22Rv1 (cell line): ENCODE measurements at regions not wholly inside any gene's neighbourhood (a gene's known extent, or its start where the extent isn't known, plus 50 kb on each side); places are given as distances from the start of the nearest gene placed in this dataset.
"Not testable (repeated sequence)": the region's sequence is repeated elsewhere in the genome, so short reads cannot be mapped to it uniquely, and the experiment has no call there.

ENCODE experiments used
- H3K27ac ChIP-seq: fragments of 450-650 bp; 2 replicates; pipeline ENCODE4 v1.5.1; 2017
- ZFX ChIP-seq: fragments of 450-650 bp; IDR thresholded peaks from 2 replicates; pipeline ENCODE4 v1.6.1; 2017; ENCODE audit warnings: antibody characterized with exemption, borderline replicate concordance
- TF ChIP-seq, protein P1 (sequence below): fragments of 450-650 bp; IDR thresholded peaks from 2 replicates; pipeline ENCODE4 v1.5.1; 2017; ENCODE audit warnings: mild to moderate bottlenecking

DNA sequence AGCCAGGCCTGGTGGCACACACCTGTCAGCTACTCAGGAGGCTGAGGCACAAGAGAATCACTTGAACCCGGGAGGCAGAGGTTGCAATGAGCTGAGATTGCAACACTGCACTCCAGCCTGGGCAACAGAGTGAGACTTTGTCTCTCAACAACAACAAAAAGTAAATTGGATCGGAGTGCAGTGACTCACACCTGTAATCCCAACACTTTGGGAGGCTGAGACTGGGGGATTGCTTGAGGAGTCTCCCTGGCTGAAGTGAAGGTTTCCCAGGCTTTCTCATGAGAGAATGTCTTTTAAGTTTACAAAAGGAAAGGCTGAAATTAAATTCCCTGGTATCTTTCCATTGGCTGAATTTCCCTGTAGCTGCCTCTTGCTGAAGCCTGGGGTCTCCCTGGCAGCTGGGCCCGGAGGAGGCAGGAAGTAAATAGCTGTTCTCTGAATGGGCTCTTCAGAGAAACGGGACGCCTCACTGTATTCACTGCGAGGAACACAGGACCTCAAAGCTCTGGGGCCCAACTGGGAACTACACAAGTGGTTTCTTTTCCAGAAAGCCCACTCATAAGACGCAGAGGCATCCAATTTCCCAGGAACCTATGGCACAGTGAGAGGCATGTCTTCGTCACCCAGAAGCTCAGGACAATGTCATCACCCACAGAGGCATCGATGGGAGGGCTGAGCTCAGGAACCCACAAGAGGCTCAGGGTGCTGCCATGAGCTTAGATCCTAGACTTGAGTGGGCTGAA lies 77.4 kb upstream of the SMURF2 start:
- no peak overlapping the region for H3K27ac ChIP-seq
- TF ChIP-seq, protein P1, sequence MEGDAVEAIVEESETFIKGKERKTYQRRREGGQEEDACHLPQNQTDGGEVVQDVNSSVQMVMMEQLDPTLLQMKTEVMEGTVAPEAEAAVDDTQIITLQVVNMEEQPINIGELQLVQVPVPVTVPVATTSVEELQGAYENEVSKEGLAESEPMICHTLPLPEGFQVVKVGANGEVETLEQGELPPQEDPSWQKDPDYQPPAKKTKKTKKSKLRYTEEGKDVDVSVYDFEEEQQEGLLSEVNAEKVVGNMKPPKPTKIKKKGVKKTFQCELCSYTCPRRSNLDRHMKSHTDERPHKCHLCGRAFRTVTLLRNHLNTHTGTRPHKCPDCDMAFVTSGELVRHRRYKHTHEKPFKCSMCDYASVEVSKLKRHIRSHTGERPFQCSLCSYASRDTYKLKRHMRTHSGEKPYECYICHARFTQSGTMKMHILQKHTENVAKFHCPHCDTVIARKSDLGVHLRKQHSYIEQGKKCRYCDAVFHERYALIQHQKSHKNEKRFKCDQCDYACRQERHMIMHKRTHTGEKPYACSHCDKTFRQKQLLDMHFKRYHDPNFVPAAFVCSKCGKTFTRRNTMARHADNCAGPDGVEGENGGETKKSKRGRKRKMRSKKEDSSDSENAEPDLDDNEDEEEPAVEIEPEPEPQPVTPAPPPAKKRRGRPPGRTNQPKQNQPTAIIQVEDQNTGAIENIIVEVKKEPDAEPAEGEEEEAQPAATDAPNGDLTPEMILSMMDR: no peak
- no peak for TF ChIP-seq ZFX

DNA sequence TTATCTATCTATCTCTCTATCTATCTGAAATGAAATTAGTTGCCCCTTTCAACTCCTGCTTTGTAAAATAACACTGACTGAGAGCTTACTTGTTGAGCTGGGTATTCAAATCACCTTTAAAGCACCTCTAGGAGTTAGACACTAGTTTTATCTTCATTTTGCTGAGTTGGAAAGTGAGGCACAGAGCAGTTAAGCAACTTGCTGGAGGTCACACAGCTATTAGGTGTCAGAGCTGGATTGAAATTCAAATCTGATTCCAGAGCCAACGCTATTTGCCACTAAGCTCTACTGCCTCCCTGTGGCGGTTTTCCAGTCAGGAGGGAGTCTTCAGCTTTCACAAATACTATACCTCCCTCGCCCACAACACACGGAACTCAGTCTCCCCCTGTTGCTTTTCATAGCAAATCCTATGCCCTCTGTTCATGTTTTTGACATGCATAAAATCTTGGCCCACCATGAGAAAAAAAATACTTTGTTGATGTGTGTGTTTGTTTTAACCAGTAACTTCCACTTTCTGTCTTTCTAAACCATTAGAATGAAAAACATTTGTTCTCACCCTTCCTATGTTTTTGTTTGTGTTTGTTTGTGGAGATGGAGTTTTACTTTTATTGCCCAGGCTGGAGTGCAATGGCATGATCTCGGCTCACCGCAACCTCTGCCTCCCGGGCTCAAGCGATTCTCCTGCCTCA lies 74.8 kb upstream of the SMURF2 start:
- no peak for TF ChIP-seq ZFX
- TF ChIP-seq, protein P1: peak; percentile 77
- H3K27ac ChIP-seq: no peak overlapping the region

DNA sequence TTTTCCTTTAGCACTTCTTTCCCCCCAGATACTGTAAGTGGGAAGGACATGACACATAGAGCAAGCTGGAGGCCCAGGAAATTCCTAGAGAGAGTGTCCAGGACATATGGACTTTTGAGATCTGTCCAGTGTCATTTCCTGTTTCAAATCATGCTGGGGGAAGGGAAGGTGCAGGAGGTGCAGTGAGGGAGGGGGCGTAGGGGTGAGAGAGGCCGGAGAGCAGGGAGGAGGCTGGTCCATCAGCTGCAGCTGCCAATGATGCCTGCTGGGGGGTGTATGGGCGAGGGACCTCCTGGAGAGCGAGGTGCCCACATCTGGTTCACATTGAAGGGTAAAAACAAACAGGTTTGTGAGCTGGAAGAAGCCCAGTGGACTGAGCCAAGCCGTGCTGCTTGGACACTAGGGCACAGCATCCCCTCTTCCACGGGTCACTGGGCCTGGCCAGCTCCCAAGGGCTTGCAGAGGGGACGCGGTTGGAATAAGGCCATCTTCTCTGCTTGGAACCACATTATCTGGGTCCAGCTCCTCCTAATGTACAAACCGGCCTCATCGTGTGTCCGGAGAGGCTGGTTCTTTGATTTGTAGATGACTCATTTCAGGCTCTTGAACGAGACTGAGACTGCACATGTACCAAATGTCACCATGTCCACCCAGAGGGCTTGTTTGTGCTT lies 70.4 kb upstream of the SMURF2 start:
- TF ChIP-seq, protein P1: no peak
- TF ChIP-seq ZFX: no peak
- H3K27ac ChIP-seq: no peak overlapping the region

DNA sequence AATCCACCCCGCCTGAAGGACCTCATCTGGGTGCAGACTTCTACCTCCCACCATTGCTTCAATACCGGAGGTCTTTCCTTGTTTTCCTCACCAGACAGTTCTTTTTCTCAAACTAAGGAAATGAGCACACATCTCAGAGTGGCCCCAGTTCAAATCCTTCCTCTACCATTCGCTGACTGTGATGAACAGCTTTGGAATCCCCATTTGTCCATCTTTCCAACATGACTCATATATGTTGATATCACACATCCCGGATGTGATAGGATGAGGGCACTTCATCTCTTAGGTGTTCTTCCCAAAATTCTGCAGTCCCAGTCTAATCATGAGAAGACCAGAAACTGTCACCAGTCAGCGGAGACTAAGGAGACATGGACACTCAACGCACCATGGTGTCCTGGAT lies 67.9 kb upstream of the SMURF2 start:
- H3K27ac ChIP-seq: not testable (repeated sequence)

DNA sequence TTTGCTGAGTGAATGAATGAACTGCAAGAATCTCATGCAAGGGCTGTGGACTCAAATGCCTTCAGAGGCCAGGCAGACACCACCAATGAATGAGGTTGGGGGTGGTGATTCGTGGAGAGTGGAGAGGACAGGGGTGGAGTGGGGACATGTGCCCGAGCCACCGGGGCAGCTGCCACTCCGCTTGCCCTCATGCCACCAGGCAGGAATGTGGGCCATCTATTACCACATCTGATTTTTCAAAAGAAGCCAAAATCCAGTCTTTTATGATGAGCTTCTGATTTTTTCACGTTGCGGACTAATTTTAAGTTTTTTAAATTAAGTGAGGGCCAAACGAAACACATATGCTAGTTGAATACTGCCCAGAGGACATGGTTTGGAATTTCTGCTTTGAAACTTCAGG lies 67.1 kb upstream of the SMURF2 start:
- H3K27ac ChIP-seq: no peak overlapping the region
- TF ChIP-seq ZFX: no peak
- TF ChIP-seq, protein P1: no peak

DNA sequence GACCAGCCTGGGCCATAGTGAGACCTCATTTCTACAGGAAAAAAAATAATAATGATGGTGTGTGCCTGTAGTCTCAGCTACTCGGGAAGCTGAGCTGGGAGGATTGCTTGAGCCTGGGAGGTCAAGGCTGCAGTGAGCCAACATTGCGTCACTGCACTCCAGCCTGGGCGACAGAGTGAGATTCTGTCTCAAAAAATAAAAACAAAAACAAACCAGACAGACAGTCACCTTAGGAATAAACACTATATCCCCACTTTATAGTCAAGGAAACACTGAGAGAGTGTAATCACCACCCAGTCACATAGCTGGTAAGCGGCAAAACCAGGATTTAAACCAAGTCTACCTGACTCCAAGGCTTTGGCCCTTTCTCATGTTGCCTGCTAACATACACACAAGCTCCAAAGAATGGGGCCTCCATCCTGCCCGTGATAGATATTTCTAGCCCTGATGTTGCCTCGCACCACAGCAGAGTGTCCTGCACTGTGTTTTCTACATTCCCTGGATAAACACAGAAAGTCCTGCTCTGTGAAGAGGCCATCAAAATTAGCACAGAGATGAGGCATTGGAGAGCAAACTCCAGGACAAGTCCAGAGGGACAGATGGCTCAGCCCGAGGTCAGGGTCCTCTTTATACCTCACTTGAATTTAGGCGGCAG lies 66.1 kb upstream of the SMURF2 start:
- no peak overlapping the region for H3K27ac ChIP-seq
- no peak for TF ChIP-seq ZFX
- TF ChIP-seq, protein P1: no peak

DNA sequence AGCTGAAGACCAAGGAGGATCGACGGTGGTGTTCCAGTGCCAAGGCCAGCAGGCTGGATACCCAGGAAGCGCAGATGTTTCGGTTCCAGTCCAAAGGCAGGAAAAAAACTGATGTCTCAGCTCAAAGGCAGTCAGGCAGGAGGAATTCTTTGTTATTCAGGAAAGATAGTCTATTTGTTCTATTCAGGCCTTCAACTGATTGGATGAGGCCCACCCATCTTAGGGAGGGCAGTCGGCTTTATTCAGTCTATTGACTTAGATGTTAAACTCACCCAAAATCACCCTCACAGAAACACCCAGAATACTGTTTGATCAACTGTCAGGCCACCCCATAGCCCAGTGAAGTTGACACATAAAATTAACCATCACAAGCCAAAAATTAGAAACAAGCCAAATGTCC lies 63.9 kb upstream of the SMURF2 start:
- H3K27ac ChIP-seq: not testable (repeated sequence)

DNA sequence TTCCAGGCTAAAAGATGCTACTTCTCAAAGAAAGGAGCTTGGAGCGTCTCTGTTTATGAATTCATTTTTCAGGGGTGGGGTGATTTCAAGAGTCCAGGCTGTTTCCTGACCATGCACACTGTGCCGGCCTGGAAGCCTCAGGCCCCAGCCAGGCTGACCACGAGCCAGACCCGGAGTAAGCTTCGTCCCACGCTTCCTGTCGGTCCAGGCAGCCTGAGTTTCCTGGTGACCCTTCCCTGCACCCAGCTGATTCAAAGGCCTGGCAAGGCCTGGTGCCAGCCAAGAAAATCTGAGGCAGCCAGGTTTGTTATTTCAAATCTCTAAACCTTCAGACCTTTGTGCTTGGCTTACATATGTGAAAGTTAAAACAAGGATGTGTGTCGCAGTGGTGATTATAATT lies 62.1 kb upstream of the SMURF2 start:
- not testable (repeated sequence) for H3K27ac ChIP-seq
